OCI-LY7 (cell line): ENCODE measurements at regions not wholly inside any gene's neighbourhood (a gene's known extent, or its start where the extent isn't known, plus 50 kb on each side); places are given as distances from the start of the nearest gene placed in this dataset.

Source experiments
- EZH2phosphoT487 ChIP-seq: fragments of 200-600 bp; sonication (generic); IDR thresholded peaks from 2 replicates; pipeline ENCODE4 v1.6.1; 2018; ENCODE audit warnings: low read depth, borderline replicate concordance, mild to moderate bottlenecking, mixed run types, antibody characterized with exemption, low read length, moderate library complexity, mixed read lengths
- TF ChIP-seq, protein P1 (sequence below): fragments of 200-600 bp; sonication (generic); conservative IDR thresholded peaks from 2 replicates; pipeline ENCODE4 v1.5.1; 2014; ENCODE audit warnings: mild to moderate bottlenecking, antibody characterized with exemption, low read length, moderate library complexity, mixed read lengths

DNA sequence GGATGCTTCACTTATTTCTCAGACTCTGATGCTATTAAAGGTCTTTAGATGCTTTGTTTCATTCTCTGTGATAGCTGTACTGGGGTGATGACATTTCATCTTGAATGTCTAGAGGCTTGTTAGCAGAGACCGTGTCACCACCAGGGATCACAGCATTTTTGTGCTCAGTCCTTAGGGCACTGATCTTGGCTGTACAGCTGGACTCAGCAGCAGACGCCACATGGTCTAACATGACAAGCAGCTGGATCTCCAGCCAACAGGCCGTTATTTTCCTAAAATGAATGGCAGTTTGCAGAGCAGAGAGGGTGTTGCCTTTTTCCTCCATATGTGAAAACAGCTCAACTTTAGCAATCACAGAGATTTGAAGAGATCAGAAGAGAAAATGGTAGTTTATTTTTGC is 491.8 kb downstream of the CDH2 start:
- TF ChIP-seq, protein P1, sequence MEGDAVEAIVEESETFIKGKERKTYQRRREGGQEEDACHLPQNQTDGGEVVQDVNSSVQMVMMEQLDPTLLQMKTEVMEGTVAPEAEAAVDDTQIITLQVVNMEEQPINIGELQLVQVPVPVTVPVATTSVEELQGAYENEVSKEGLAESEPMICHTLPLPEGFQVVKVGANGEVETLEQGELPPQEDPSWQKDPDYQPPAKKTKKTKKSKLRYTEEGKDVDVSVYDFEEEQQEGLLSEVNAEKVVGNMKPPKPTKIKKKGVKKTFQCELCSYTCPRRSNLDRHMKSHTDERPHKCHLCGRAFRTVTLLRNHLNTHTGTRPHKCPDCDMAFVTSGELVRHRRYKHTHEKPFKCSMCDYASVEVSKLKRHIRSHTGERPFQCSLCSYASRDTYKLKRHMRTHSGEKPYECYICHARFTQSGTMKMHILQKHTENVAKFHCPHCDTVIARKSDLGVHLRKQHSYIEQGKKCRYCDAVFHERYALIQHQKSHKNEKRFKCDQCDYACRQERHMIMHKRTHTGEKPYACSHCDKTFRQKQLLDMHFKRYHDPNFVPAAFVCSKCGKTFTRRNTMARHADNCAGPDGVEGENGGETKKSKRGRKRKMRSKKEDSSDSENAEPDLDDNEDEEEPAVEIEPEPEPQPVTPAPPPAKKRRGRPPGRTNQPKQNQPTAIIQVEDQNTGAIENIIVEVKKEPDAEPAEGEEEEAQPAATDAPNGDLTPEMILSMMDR: no peak
- no peak for TF ChIP-seq EZH2phosphoT487
